RWPE2 (cell line): ENCODE measurements at regions not wholly inside any gene's neighbourhood (a gene's known extent, or its start where the extent isn't known, plus 50 kb on each side); places are given as distances from the start of the nearest gene placed in this dataset.

Experiments
- ATAC-seq: fragments of 200-7000 bp; cut with Tn5 transposase; 3 replicates; pipeline ENCODE4 v1.9.1; 2021; ENCODE audit warnings: low read depth
- DNase-seq: peaks from one replicate; pipeline ENCODE4 v3.0.0-alpha.2; 2020; ENCODE audit warnings: low spot score
- H3K27ac ChIP-seq: fragments of 450-650 bp; 2 replicates; pipeline ENCODE4 v1.5.1; 2017; ENCODE audit warnings: mild to moderate bottlenecking; ENCODE audit not compliant: poor library complexity, severe bottlenecking
- H3K27me3 ChIP-seq: fragments of 250-450 bp; sonication (Bioruptor Pico); 2 replicates; pipeline ENCODE4 v1.5.1; 2021; ENCODE audit warnings: mild to moderate bottlenecking, moderate library complexity; ENCODE audit not compliant: insufficient read depth, poor library complexity, severe bottlenecking
- H3K36me3 ChIP-seq: fragments of 250-450 bp; sonication (Bioruptor Pico); 2 replicates; pipeline ENCODE4 v1.5.1; 2020; ENCODE audit warnings: low read depth, mild to moderate bottlenecking, moderate library complexity
- H3K4me1 ChIP-seq: fragments of 250-450 bp; sonication (Bioruptor Pico); 2 replicates; pipeline ENCODE4 v1.5.1; 2021; ENCODE audit warnings: mild to moderate bottlenecking, moderate library complexity; ENCODE audit not compliant: insufficient read depth, poor library complexity, severe bottlenecking
- H3K4me3 ChIP-seq: fragments of 250-450 bp; sonication (Bioruptor Pico); 2 replicates; pipeline ENCODE4 v1.5.1; 2021; ENCODE audit warnings: mild to moderate bottlenecking, moderate library complexity; ENCODE audit not compliant: severe bottlenecking
- H3K9me3 ChIP-seq: fragments of 250-450 bp; sonication (Bioruptor Pico); 2 replicates; pipeline ENCODE4 v1.5.1; 2021; ENCODE audit warnings: mild to moderate bottlenecking, moderate library complexity; ENCODE audit not compliant: severe bottlenecking
- CTCF ChIP-seq: fragments of 450-650 bp; IDR thresholded peaks from one replicate; pipeline ENCODE4 v1.5.1; 2017; ENCODE audit warnings: mild to moderate bottlenecking, moderate library complexity; ENCODE audit not compliant: poor library complexity, severe bottlenecking

GRCh38 chr3:44069276-44069675 lies 172.4 kb upstream of the TOPAZ1 start:
- no peak overlapping the region for H3K27ac ChIP-seq
- DNase-seq (no peak), ATAC-seq (peak; percentile 61)
- H3K9me3 ChIP-seq: no peaks in the 10 kb centered on the region
- H3K4me3 ChIP-seq: no peak overlapping the region
- TF ChIP-seq CTCF: no peak
- peaks cover 14% of the 10 kb centered on the region; the same call in 1 of the 2 replicates for H3K36me3 ChIP-seq
- peaks cover 21% of the 10 kb centered on the region for H3K4me1 ChIP-seq
- no peaks in the 10 kb centered on the region for H3K27me3 ChIP-seq

GRCh38 chr3:44070841-44071546 lies 170.7 kb upstream of the TOPAZ1 start:
- no peak for TF ChIP-seq CTCF

GRCh38 chr3:44072601-44073540 lies 168.8 kb upstream of the TOPAZ1 start:
- Histone ChIP-seq H3K36me3 (peaks cover 8% of the 10 kb centered on the region; the same call in 1 of the 2 replicates), H3K4me1 (peaks cover 23% of the 10 kb centered on the region), H3K9me3 (no peaks in the 10 kb centered on the region), H3K27ac (no peak overlapping the region), H3K27me3 (no peaks in the 10 kb centered on the region), H3K4me3 (no peak overlapping the region)
- DNase-seq (no peak), ATAC-seq (no peak)
- TF ChIP-seq CTCF: no peak

More at GRCh38 chr3:44070841-44071546, 170.7 kb upstream of the TOPAZ1 start:
- H3K27ac ChIP-seq: no peak overlapping the region
- ATAC-seq (no peak), DNase-seq (no peak)
- H3K4me1 ChIP-seq: peaks cover 23% of the 10 kb centered on the region
- H3K9me3 ChIP-seq: no peaks in the 10 kb centered on the region
- H3K36me3 ChIP-seq: peaks cover 13% of the 10 kb centered on the region; the same call in 1 of the 2 replicates
- H3K4me3 ChIP-seq: no peak overlapping the region
- H3K27me3 ChIP-seq: no peaks in the 10 kb centered on the region

- no peaks in the 10 kb centered on the region for H3K27me3 ChIP-seq
- ATAC-seq (peak; percentile 59; the same call in 2 of the 3 replicates), DNase-seq (no peak)
- peaks cover 8% of the 10 kb centered on the region; the same call in 1 of the 2 replicates for H3K36me3 ChIP-seq
- no peak overlapping the region for H3K27ac ChIP-seq
- peaks cover 16% of the 10 kb centered on the region for H3K4me1 ChIP-seq
- TF ChIP-seq CTCF: no peak
- no peaks in the 10 kb centered on the region for H3K9me3 ChIP-seq
- no peak overlapping the region for H3K4me3 ChIP-seq
Observed at GRCh38 chr3:44074181-44074580, 167.5 kb upstream of the TOPAZ1 start.
